CD14-positive monocyte (primary cell): ENCODE measurements at regions not wholly inside any gene's neighbourhood (a gene's known extent, or its start where the extent isn't known, plus 50 kb on each side); places are given as distances from the start of the nearest gene placed in this dataset.

Experiments used
- DNase-seq, 3 donors: peaks; one replicate each; pipeline ENCODE4 v3.0.0-alpha.2; 2011 to 2022
- H2AFZ ChIP-seq: 2 replicates; pipeline ENCODE4 v1.6.0; 2012; ENCODE audit warnings: mild to moderate bottlenecking, low read depth, low read length, inconsistent platforms; ENCODE audit not compliant: insufficient read depth, poor library complexity, severe bottlenecking
- H3K27ac ChIP-seq, 2 donors: 1 replicate in 1 of 2; 2 replicates in 1 of 2; pipeline ENCODE4 v1.5.1; 2012 to 2013; ENCODE audit warnings: low read length in 2 of 2, control low read depth in 1 of 2, inconsistent platforms in 1 of 2, low read depth in 1 of 2, mild to moderate bottlenecking in 1 of 2
- H3K27me3 ChIP-seq, 2 donors: one replicate each; pipeline versions ENCODE4 v1.6.0 to v1.6.1; 2011 to 2013; ENCODE audit warnings: low read length in 2 of 2; ENCODE audit not compliant: control insufficient read depth in 2 of 2, insufficient read depth in 2 of 2
- H3K36me3 ChIP-seq, 2 donors: replicated peaks in 1 of 2; 1 replicate in 1 of 2; 2 replicates in 1 of 2; pipeline versions ENCODE4 v1.5.1 to v1.6.1; 2012 to 2013; ENCODE audit warnings: low read length in 2 of 2, control low read depth in 1 of 2, inconsistent platforms in 1 of 2, mild to moderate bottlenecking in 1 of 2; ENCODE audit not compliant: insufficient read depth in 2 of 2, control insufficient read depth in 1 of 2
- H3K4me1 ChIP-seq, 2 donors: 1 replicate in 1 of 2; 2 replicates in 1 of 2; pipeline versions ENCODE4 v1.5.1 to v1.6.1; 2012 to 2013; ENCODE audit warnings: low read length in 2 of 2, control low read depth in 1 of 2, inconsistent platforms in 1 of 2, mild to moderate bottlenecking in 1 of 2, moderate library complexity in 1 of 2; ENCODE audit not compliant: insufficient read depth in 2 of 2, control insufficient read depth in 1 of 2
- H3K4me2 ChIP-seq: replicated peaks from 2 replicates; pipeline ENCODE3; 2012; ENCODE audit warnings: low read length, moderate library complexity, mild to moderate bottlenecking; ENCODE audit not compliant: poor library complexity, severe bottlenecking; ENCODE audit errors: extremely low read depth
- H3K4me3 ChIP-seq, 3 experiments: fragments of 200-600 bp in 1 of 3; sonication (generic) in 1 of 3; replicated peaks in 1 of 3; 1 replicate in 2 of 3; 2 replicates in 1 of 3; pipeline ENCODE4 v1.5.1; 2011 to 2013; ENCODE audit warnings: low read length in 3 of 3, mild to moderate bottlenecking in 3 of 3, control low read depth in 2 of 3, low read depth in 2 of 3, inconsistent platforms in 1 of 3, moderate library complexity in 1 of 3
- H3K79me2 ChIP-seq: 2 replicates; pipeline ENCODE4 v1.6.0; 2012; ENCODE audit warnings: mild to moderate bottlenecking, control low read depth, inconsistent platforms, low read length, moderate library complexity; ENCODE audit not compliant: insufficient read depth
- H3K9ac ChIP-seq: 2 replicates; pipeline ENCODE4 v1.6.0; 2017; ENCODE audit warnings: low read length, mild to moderate bottlenecking; ENCODE audit not compliant: insufficient read depth, poor library complexity, severe bottlenecking
- H3K9me3 ChIP-seq, 2 donors: replicated peaks in 1 of 2; 1 replicate in 1 of 2; 2 replicates in 1 of 2; pipeline versions ENCODE4 v1.5.1 to v1.6.1; 2012 to 2013; ENCODE audit warnings: low read length in 2 of 2, control low read depth in 1 of 2; ENCODE audit not compliant: control insufficient read depth in 1 of 2, insufficient read depth in 1 of 2
- H4K20me1 ChIP-seq: 2 replicates; pipeline ENCODE4 v1.6.0; 2012; ENCODE audit warnings: mild to moderate bottlenecking, low read length, control low read depth, moderate library complexity; ENCODE audit not compliant: insufficient read depth
- H3K27ac Mint-ChIP-seq, 7 donors: one replicate each; pipeline ENCODE4 v1.8.0; 2020; ENCODE audit warnings: mild to moderate bottlenecking in 7 of 7, mixed read lengths in 7 of 7, moderate library complexity in 6 of 7, inconsistent platforms in 2 of 7
- H3K27me3 Mint-ChIP-seq, 3 donors: one replicate each; pipeline ENCODE4 v1.8.0; 2021 to 2022; ENCODE audit warnings: low read depth in 3 of 3, mild to moderate bottlenecking in 3 of 3, mixed read lengths in 3 of 3, moderate library complexity in 3 of 3, inconsistent platforms in 1 of 3
- H3K36me3 Mint-ChIP-seq, 2 donors: one replicate each; pipeline ENCODE4 v1.8.0; 2020; ENCODE audit warnings: mixed read lengths in 2 of 2, inconsistent platforms in 1 of 2, mild to moderate bottlenecking in 1 of 2
- H3K4me1 Mint-ChIP-seq: one replicate; pipeline ENCODE4 v1.8.0; 2020; ENCODE audit warnings: mild to moderate bottlenecking, mixed read lengths
- H3K4me3 Mint-ChIP-seq, 2 donors: one replicate each; pipeline ENCODE4 v1.8.0; 2020; ENCODE audit warnings: mild to moderate bottlenecking in 2 of 2, mixed read lengths in 2 of 2, moderate library complexity in 1 of 2
- H3K9me3 Mint-ChIP-seq, 7 donors: one replicate each; pipeline ENCODE4 v1.8.0; 2020 to 2022; ENCODE audit warnings: mixed read lengths in 7 of 7, mild to moderate bottlenecking in 6 of 7, moderate library complexity in 6 of 7, inconsistent platforms in 2 of 7
- CTCF ChIP-seq: fragments of 200-600 bp; IDR thresholded peaks from one replicate; pipeline ENCODE4 v1.8.0; 2022; ENCODE audit warnings: antibody characterized with exemption, mild to moderate bottlenecking
- WGBS: methylation state at CpG from one replicate; pipeline ENCODE4 v1.1.5; 2013; ENCODE audit warnings: missing lambda C conversion rate; ENCODE audit not compliant: insufficient coverage; 5-methylcytosine and 5-hydroxymethylcytosine counted together
- intact Hi-C, 2 donors: fragments of 100-400 bp; cut with micrococcal nuclease; formaldehyde crosslinking; loops; one replicate each; pipeline versions ENCODE4 v1.15.0 to v1.15.1; 2023

- no peaks in the 10 kb centered on the region for H3K79me2 ChIP-seq
- H2AFZ ChIP-seq = no peak overlapping the region
- TF ChIP-seq CTCF = no peak
- H3K9ac ChIP-seq = no peak overlapping the region
- H3K9me3 ChIP-seq = peaks cover 9% of the 10 kb centered on the region in 2 donors
- no peaks in the 10 kb centered on the region for H3K4me1 ChIP-seq
- no peak overlapping the region for H3K27ac ChIP-seq
- H3K27me3 ChIP-seq = no peaks in the 10 kb centered on the region
- peaks cover 6 to 16% (median 8%) of the 10 kb centered on the region in 7 donors for H3K9me3 Mint-ChIP-seq
- 100% methylated on average over 1 of the region's 2 CpGs for WGBS
- no peaks in the 10 kb centered on the region for H3K36me3 Mint-ChIP-seq
- H3K4me3 Mint-ChIP-seq = no peak overlapping the region
- H3K4me1 Mint-ChIP-seq = no peaks in the 10 kb centered on the region
- intact Hi-C loops = no loop called here
- no peaks in the 10 kb centered on the region for H4K20me1 ChIP-seq
- no peak overlapping the region for H3K4me2 ChIP-seq
- H3K27me3 Mint-ChIP-seq = peaks cover 0 to 1% (median 0%) of the 10 kb centered on the region in 3 donors
- H3K36me3 ChIP-seq = no peaks in the 10 kb centered on the region
- H3K27ac Mint-ChIP-seq = no peak overlapping the region
- H3K4me3 ChIP-seq = no peak overlapping the region
- no peak for DNase-seq
Measured at GRCh38 chr6:104344223-104344622, 515.5 kb downstream of the HACE1 start.

- Histone ChIP-seq H2AFZ (no peak overlapping the region), H3K4me1 (no peaks in the 10 kb centered on the region), H3K36me3 (no peaks in the 10 kb centered on the region), H3K27me3 (no peaks in the 10 kb centered on the region), H3K27ac (no peak overlapping the region), H3K4me3 (no peak overlapping the region), H3K4me2 (no peak overlapping the region), H3K79me2 (no peaks in the 10 kb centered on the region), H3K9me3 (no peaks in the 10 kb centered on the region), H3K9ac (no peak overlapping the region), H4K20me1 (no peaks in the 10 kb centered on the region)
- Mint-ChIP-seq H3K4me1 (no peaks in the 10 kb centered on the region), H3K4me3 (no peak overlapping the region), H3K27me3 (peaks cover 0 to 7% (median 1%) of the 10 kb centered on the region in 3 donors), H3K36me3 (no peaks in the 10 kb centered on the region), H3K27ac (no peak overlapping the region), H3K9me3 (peaks cover 0 to 3% (median 0%) of the 10 kb centered on the region in 7 donors)
- WGBS = no CpG with 5 or more reads among the region's 4 CpGs
- TF ChIP-seq CTCF = no peak
- intact Hi-C loops = no loop called here
- no peak for DNase-seq
Measured at GRCh38 chr6:104332364-104332763, 527.4 kb downstream of the HACE1 start.
